NCI-H345 (cell line): ENCODE measurements at regions not wholly inside any gene's neighbourhood (a gene's known extent, or its start where the extent isn't known, plus 50 kb on each side); places are given as distances from the start of the nearest gene placed in this dataset.
"Not testable (repeated sequence)": the region's sequence is repeated elsewhere in the genome, so short reads cannot be mapped to it uniquely, and the experiment has no call there.

Experiments used
- DNase-seq: peaks from one replicate; lab custom pipeline; 2025; lab: John Stamatoyannopoulos, UW

DNA sequence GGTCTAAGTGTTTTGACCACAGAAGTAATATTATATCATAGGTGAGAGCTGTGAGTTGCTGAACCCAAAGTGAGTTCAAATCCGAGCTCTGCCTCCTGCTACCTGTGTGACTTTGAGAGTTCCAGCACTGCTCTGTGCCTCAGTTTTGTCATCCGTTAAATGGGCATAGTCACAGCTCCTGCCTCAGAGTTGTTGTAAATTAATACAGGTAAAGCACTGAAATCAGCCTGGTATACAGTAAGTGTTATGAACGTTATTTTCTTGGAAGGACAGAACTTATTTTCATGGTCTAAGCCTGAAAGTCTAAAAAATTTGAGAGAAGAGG, 65.4 kb upstream of the ZNF195 start:
- not testable (repeated sequence) for DNase-seq

DNA sequence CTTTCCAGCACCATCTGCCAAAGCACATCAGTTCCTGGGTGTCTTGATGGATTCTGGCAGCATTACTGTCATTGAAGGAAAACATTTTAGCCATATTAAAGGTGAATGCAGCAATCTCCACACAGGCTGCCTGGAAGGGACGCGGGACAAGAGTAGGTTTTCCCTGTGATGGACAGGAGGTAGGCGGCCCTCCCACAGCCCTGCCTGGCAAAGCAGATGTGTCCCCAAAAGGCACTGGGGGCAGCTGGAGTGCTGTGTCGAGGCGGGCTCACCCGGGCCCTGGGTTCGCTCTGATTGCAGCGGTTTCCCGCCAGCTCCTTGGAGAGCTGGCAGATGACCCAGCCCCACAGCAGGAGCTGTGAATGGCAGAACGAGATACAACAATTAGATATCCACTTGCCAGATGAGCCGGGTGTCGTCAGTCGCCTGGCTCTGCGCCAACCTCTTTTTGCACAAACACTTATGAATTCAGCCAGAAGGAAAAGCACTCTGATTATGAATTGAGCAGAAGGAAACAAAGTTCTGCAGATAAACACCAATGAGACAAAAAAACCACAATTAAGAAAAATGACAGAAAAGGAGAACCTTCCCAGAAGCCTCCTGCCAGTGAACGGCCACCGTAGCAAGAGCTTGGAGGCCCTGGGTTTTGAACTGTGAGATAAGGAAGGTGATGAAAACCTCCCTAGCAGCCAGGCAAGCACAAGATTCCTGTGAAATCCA, 64.9 kb upstream of the ZNF195 start:
- DNase-seq, result peak; percentile 40

DNA sequence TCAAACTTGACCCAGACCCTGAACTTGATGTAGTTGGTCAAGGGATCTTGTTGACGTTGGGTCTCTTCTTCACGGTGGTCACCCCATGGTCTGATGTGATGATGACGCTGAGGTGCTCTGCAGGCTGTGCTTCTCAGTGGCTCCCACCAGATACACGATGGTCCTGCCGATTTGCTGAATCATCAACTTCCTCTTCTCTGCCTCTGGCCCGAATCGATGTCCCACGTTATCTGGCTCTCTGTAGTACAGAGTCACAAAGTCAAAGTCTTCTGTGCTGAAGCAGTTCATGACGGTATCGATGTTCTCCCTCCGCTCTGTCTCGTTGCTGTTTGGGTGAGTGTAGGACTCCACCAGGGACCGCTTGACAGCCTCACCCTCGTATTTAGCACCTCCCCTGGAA, 58.5 kb upstream of the ZNF195 start:
- not testable (repeated sequence) for DNase-seq

DNA sequence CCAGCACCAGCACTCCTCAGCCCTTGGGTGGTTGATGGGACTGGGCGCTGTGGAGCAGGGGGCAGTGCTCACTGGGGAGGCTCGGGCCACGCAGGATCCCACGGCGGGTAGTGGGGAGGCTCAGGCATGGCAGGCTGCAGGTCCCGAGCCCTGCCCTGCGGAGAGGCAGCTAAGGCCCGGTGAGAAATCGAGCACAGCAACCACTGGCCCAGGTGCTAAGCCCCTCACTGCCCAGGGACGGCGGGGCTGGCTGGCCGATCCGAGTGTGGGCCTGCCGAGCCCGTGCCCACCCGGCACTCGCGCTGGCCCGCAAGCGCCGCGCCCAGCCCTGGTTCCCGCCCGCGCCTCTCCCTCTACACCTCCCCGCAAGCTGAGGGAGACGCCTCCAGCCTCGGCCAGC, 56.0 kb upstream of the ZNF195 start:
- DNase-seq, result no peak

DNA sequence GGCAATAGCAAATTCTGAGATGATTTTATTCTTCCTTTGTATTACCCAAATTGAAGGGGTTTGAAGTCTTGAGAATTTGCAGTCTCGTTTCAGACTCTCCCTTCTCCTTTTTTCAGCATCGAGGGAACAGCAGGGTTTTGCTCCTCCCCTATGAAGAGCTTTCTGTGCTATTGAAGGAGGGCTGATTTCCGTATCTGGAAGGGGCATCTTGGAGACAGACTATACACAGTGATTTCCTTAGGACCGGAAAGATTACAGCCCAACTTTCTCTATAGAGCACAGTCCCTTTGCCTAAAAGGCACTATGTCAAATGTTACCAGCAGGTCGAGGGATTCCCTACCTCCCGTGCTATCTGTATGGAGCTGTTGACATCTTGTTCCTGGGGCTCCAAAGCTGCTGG, 50.2 kb upstream of the ZNF195 start:
- not testable (repeated sequence) for DNase-seq
